GM12875 (cell line): ENCODE measurements at regions not wholly inside any gene's neighbourhood (a gene's known extent, or its start where the extent isn't known, plus 50 kb on each side); places are given as distances from the start of the nearest gene placed in this dataset.

Experiments
- H3K4me3 ChIP-seq: one replicate; pipeline ENCODE4 v1.5.1; 2011; ENCODE audit warnings: low read depth, low read length, control low read depth
- TF ChIP-seq, protein P1 (sequence below): IDR thresholded peaks from 2 replicates; pipeline ENCODE4 v1.5.1; 2011; ENCODE audit warnings: low read depth, mild to moderate bottlenecking, control low read depth, inconsistent platforms, low read length, moderate library complexity, borderline replicate concordance; ENCODE audit not compliant: insufficient read depth

DNA sequence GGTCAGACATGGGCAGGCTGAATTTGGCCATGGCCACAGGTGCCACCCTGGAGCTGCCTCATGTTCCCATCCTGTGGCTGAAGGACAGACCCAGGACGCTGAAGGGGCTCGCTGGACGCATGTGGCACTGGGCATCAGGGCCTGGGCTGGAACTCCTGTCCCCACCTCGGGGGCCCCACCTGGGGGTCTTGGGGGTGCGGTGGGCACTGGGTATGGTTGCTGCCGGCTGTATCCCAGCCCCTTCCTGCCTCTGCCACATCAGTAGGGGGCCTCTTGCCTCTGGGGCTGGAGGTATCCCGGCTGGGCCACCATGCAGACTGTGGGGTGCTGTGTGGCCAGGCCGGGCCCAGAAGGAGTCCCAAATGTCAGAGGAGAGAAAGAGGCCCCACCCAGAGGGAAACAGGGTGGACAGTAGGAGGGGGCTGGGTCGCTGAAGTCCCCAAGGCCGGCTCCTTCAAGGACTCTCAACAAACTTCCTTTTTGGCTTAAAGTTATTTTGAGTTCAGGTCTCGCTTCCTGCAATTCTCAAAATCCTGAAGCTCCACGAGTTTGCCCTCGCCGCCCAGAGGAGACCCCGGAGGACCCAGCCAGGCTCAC, 78.7 kb downstream of the SIK1 start:
- no peak overlapping the region for H3K4me3 ChIP-seq
- TF ChIP-seq, protein P1, sequence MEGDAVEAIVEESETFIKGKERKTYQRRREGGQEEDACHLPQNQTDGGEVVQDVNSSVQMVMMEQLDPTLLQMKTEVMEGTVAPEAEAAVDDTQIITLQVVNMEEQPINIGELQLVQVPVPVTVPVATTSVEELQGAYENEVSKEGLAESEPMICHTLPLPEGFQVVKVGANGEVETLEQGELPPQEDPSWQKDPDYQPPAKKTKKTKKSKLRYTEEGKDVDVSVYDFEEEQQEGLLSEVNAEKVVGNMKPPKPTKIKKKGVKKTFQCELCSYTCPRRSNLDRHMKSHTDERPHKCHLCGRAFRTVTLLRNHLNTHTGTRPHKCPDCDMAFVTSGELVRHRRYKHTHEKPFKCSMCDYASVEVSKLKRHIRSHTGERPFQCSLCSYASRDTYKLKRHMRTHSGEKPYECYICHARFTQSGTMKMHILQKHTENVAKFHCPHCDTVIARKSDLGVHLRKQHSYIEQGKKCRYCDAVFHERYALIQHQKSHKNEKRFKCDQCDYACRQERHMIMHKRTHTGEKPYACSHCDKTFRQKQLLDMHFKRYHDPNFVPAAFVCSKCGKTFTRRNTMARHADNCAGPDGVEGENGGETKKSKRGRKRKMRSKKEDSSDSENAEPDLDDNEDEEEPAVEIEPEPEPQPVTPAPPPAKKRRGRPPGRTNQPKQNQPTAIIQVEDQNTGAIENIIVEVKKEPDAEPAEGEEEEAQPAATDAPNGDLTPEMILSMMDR, result no peak

DNA sequence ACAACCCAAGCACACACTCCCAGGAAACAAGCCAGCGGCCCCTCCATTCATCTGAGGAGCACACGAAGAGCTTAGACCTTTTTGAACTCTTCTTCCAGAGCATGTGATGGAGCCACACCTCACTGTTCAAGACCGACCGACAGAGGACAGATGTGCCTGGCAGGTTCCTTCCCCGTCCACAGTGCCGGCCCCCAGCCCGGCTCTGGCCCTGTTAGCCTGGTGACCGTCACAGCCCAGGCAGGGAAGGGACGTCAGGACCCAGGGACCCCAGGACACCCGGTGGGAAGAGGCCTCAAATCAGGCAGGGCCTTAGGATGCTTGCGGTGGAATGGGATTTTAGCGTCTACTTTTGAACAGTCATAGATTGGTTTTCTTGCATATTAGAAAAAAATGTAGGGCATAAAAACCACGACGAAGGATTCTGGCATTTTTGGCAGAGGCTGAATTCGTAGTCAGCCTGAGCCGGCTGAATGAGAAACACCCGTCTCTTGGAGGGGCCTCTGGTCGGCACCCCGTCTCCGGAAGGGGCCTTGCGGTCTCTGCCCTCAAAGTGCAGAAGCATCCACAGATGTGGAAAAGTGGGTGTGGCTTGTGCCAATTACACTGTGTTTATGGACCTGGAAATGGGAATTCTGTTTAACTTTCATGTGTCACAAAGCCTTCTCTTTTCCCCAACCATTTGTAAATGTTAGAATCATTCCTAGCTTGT, 79.3 kb downstream of the SIK1 start:
- TF ChIP-seq, protein P1, result no peak
- no peak overlapping the region for H3K4me3 ChIP-seq

DNA sequence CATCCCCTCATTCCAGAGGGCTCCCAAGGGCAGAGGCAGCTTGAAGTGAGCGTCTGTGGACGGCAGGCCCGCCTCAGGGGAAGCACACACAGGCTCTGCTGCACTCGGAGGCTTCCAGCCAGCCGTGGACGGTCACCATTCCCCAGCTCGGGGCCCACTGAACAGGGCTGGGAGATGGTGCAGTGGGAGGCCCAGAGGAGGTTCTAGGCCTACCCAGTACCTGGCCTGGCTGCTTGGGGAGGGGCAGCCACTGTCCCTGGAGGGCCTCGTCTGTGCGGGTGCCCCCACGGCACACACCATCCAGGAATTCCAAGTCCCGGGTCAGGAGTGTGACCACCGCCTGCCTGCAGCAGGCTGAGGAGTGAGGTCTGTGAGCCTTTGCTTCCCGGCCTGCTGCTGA, 80.4 kb downstream of the SIK1 start:
- no peak overlapping the region for H3K4me3 ChIP-seq
- TF ChIP-seq, protein P1, result no peak

DNA sequence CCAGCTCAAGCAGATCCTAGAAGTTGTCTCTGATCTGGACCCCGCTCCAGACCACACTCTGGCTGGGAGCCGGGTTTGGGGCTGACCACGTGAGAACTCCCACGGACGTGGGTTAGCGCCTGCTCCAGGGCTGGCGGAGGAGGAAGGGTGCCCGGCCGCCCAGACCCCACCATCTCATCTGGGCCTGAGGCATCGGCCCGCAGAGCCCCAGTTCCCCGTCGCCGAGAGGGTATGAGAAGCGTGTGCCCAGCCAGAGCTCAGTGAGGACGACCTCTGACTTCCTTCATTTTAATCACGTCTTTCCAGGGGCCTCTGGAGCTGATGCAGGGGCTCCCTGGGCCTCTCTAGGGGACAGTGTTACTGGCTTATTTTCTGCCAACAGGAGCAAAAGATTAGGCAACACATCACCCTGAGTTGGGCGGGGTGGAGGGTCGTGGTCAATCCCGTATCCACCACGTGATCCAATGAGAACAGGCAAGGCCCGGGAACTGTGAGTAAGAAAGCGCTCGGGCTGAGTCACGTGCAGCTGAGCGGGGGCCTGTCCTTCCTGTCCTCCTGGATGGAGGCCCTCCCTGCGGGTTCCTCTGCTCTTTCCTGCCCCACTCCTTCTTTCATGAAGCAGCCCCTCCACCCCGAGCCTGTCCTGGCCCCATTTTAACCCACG, 81.1 kb downstream of the SIK1 start:
- H3K4me3 ChIP-seq, result no peak overlapping the region
- TF ChIP-seq, protein P1, result no peak

DNA sequence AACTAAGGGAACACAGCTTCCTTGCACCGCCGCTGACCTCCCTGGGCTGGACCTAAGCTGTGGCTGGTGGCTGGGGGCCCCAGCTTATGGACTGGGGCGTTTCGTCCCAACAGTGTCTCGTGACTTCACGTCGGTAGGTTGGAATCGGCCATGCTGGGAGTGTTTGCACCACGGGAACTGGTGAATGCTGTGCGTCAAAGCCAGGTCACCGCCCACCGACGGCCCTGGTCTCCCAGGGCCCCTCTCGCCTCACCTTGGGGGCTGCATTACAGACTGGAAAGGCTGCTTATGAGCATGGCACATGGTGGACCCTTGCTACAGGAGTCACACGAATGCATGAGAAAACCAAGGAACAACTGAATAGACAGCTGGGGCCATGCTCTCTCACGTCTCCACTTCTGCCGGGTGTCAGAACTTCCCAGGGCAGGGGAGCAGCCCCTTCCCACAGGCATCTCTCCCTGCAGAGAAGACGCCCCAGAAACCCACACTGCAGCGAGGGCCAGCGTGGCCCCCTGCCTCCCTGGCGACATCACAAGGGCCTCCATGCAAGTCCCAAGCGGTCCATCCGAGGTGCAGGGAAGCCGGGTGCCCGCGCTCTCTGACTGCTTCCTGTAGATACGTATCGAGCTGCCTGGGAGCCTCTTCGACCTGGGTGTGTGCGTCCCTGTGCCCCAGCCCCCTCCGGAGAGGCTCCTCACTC, 81.7 kb downstream of the SIK1 start:
- TF ChIP-seq, protein P1, result no peak
- H3K4me3 ChIP-seq, result no peak overlapping the region

DNA sequence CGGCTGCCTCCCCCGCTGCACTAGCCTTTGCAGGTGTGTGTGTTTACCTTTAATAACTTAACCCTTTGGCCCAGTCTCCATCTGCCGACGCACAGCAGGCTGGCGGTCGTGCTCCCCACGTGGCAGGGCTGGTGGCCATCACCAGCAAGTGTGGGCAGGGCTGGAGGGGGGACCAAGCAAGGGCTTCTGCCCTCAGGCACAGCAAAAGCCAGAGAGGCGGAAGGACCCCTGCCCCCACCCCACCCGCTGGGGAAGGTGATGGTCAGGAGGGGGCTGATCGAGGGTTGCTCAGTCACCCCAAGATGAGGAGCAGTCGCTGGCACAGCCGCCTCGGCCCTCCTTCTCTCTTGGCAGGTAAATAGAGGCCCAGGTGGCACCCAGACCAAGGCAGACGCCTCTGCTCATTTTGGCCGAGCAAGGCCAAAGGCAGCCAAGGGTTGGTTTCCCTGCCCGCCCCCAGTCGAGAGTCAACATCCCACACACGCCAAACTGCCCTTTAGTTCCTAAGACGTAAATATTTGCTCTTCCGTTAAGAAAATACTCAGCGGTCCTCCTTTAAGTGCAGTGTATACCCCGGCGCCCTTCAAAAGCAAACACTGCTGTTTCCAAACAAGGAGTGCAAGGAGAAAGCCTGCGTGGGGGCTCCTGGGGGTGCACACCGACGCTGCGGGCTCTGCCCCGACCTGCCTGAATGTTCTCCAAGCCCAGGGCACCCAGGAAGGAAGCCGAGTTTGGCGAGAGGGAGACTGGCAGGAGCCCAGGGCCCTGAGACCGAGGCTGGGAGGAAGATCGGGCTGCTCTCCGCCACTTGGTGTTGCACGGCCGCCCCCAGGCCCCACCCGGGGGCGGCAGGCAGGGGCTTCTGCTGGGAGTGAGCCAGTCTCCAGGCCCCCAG, 82.7 kb downstream of the SIK1 start:
- TF ChIP-seq, protein P1, result no peak
- no peak overlapping the region for H3K4me3 ChIP-seq
